ENCODE measurements at regions not wholly inside any gene's neighbourhood (a gene's known extent, or its start where the extent isn't known, plus 50 kb on each side); places are given as distances from the start of the nearest gene placed in this dataset.

DNA sequence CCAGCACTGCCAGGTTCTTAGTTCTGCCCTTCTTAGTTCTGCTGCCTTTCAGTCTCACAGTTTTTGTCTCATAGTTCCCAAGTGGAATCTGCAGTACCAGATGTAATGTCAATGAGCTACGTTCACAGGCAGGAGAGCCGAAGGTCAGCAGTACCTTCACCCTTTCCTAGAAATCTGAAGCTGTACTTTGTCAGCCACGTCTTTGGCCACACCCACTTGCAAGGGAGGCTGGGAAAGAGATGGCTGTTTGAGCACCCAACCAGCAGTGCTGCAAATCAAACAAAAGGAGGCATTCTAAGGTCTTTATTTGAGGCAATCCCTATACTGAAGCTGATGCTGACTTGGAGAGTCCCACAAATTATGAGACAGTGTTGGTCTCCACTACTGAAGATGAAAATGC lies 199.1 kb upstream of the NPY2R start:
- TF ChIP-seq, protein P1, sequence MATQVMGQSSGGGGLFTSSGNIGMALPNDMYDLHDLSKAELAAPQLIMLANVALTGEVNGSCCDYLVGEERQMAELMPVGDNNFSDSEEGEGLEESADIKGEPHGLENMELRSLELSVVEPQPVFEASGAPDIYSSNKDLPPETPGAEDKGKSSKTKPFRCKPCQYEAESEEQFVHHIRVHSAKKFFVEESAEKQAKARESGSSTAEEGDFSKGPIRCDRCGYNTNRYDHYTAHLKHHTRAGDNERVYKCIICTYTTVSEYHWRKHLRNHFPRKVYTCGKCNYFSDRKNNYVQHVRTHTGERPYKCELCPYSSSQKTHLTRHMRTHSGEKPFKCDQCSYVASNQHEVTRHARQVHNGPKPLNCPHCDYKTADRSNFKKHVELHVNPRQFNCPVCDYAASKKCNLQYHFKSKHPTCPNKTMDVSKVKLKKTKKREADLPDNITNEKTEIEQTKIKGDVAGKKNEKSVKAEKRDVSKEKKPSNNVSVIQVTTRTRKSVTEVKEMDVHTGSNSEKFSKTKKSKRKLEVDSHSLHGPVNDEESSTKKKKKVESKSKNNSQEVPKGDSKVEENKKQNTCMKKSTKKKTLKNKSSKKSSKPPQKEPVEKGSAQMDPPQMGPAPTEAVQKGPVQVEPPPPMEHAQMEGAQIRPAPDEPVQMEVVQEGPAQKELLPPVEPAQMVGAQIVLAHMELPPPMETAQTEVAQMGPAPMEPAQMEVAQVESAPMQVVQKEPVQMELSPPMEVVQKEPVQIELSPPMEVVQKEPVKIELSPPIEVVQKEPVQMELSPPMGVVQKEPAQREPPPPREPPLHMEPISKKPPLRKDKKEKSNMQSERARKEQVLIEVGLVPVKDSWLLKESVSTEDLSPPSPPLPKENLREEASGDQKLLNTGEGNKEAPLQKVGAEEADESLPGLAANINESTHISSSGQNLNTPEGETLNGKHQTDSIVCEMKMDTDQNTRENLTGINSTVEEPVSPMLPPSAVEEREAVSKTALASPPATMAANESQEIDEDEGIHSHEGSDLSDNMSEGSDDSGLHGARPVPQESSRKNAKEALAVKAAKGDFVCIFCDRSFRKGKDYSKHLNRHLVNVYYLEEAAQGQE (IDR thresholded peaks at IDR 0.05; ENCODE audit: insufficient replicate concordance, low read depth), result no peak
- TF ChIP-seq, protein P2, sequence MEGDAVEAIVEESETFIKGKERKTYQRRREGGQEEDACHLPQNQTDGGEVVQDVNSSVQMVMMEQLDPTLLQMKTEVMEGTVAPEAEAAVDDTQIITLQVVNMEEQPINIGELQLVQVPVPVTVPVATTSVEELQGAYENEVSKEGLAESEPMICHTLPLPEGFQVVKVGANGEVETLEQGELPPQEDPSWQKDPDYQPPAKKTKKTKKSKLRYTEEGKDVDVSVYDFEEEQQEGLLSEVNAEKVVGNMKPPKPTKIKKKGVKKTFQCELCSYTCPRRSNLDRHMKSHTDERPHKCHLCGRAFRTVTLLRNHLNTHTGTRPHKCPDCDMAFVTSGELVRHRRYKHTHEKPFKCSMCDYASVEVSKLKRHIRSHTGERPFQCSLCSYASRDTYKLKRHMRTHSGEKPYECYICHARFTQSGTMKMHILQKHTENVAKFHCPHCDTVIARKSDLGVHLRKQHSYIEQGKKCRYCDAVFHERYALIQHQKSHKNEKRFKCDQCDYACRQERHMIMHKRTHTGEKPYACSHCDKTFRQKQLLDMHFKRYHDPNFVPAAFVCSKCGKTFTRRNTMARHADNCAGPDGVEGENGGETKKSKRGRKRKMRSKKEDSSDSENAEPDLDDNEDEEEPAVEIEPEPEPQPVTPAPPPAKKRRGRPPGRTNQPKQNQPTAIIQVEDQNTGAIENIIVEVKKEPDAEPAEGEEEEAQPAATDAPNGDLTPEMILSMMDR (IDR thresholded peaks at IDR 0.05; ENCODE audit: insufficient read depth, low read length), result no peak
- TF ChIP-seq SPI1 (IDR thresholded peaks at IDR 0.05; ENCODE audit: borderline replicate concordance, low read depth) (no peak), POLR2AphosphoS5 (IDR thresholded peaks at IDR 0.05; ENCODE audit: low read depth) (no peak), GABPA (IDR thresholded peaks at IDR 0.05; ENCODE audit: low read depth) (no peak)
- no peak for DNase-seq (ENCODE audit: low read depth in 1 of 2, low spot score in 1 of 2)
- H3K4me3 ChIP-seq (replicated peaks; ENCODE audit: insufficient read depth, low read length), result no peak overlapping the region
- H3K27ac ChIP-seq (replicated peaks), result no peak overlapping the region
- no peaks in the 10 kb centered on the region for H3K27me3 ChIP-seq (ENCODE audit: insufficient read depth, poor library complexity, severe bottlenecking)

DNA sequence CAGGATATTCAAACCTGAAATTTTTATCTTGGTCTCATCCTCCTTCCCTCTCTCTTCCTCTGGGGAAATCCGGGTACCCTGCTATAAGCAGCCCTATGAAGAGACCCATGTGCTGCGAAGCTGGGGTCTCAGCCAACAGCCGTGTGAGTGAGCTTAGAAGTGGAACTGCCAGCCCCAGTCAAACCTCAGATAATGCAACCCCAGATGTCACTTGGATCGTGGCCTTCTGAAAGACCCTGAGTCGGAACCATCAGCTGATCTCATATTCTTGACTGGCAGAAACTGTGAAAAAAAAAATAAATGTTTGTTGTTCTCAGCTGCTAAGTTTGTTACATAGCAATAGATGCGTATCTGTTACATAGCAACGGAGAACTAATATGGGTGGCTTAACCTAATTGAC lies 198.1 kb upstream of the NPY2R start:
- TF ChIP-seq GABPA (IDR thresholded peaks at IDR 0.05; ENCODE audit: low read depth), result no peak
- TF ChIP-seq SPI1 (IDR thresholded peaks at IDR 0.05; ENCODE audit: borderline replicate concordance, low read depth), result no peak
- TF ChIP-seq, protein P2 (IDR thresholded peaks at IDR 0.05; ENCODE audit: insufficient read depth, low read length), result no peak
- TF ChIP-seq POLR2AphosphoS5 (IDR thresholded peaks at IDR 0.05; ENCODE audit: low read depth), result no peak
- TF ChIP-seq, protein P1 (IDR thresholded peaks at IDR 0.05; ENCODE audit: insufficient replicate concordance, low read depth), result no peak

DNA sequence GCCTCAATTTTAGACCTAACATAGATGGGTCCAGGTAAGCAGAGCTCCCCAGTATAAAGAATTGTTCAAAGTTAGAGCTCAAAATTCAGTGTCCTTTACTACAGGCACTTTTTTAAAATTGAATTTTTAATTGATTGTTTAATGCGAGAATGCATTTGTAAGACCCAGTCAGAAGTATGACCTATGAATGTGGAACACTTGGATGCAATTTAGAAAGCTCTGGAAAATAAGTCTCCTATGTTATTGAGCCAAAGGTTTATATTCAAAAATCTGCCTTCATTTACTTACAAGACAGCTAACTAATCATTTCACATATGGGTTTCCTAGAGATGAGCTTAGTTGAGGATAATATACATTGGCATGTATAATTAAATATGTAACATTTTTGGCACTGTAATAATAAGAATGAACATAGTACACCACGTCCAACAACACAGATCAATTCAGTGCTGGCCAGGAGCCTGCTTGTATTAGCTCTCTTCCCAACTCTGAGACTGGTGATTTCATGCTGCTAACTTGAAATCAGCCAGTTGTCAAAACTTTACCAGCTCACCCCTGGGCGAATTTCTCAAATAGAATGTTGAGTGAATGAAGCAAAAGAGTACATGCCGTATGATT lies 197.2 kb upstream of the NPY2R start:
- TF ChIP-seq GABPA (IDR thresholded peaks at IDR 0.05; ENCODE audit: low read depth) (no peak), SPI1 (IDR thresholded peaks at IDR 0.05; ENCODE audit: borderline replicate concordance, low read depth) (no peak), POLR2AphosphoS5 (IDR thresholded peaks at IDR 0.05; ENCODE audit: low read depth) (no peak)
- TF ChIP-seq, protein P1 (IDR thresholded peaks at IDR 0.05; ENCODE audit: insufficient replicate concordance, low read depth), result no peak
- TF ChIP-seq, protein P2 (IDR thresholded peaks at IDR 0.05; ENCODE audit: insufficient read depth, low read length), result no peak
- DNase-seq (ENCODE audit: low read depth in 1 of 2, low spot score in 1 of 2), result no peak
- Histone ChIP-seq H3K27me3 (ENCODE audit: insufficient read depth, poor library complexity, severe bottlenecking) (no peaks in the 10 kb centered on the region), H3K27ac (replicated peaks) (no peak overlapping the region), H3K4me3 (replicated peaks; ENCODE audit: insufficient read depth, low read length) (no peak overlapping the region)

More for the DNA sequence above, 198.1 kb upstream of the NPY2R start:
- DNase-seq (ENCODE audit: low read depth in 1 of 2, low spot score in 1 of 2), result no peak
- Histone ChIP-seq H3K4me3 (replicated peaks; ENCODE audit: insufficient read depth, low read length) (no peak overlapping the region), H3K27me3 (ENCODE audit: insufficient read depth, poor library complexity, severe bottlenecking) (no peaks in the 10 kb centered on the region), H3K27ac (replicated peaks) (no peak overlapping the region)
